SKM-1 treated with dmso at 0.1 percent for 144 hours (cell line): ENCODE measurements at regions not wholly inside any gene's neighbourhood (a gene's known extent, or its start where the extent isn't known, plus 50 kb on each side); places are given as distances from the start of the nearest gene placed in this dataset.

Source experiments
- DNase-seq: peaks from one replicate; lab custom pipeline; 2025; ENCODE audit not compliant: unreplicated experiment; lab: John Stamatoyannopoulos, UW

GRCh38 chr6:23278180-23278532, 708.8 kb downstream of the HDGFL1 start:
- DNase-seq: no peak

DNA sequence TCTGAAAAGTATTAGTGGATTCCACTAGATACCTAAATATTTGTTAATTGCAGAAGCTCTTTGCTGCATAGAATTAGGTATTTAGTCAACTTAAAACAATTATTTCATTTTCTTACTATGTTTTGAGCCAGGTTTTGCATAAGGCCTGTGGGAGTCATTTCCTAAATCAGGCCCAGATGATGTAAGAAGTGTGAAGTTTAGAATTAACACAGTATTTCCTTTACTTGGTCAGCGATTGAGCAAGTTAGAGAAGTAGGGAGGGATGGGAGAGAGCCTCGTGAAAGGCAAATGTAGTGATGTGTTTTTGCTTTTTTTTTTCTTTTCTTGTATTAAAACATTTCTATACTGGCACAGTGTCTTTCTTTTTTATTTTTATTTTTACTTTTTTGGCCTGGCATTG, 711.1 kb downstream of the HDGFL1 start:
- peak; percentile 74 for DNase-seq

DNA sequence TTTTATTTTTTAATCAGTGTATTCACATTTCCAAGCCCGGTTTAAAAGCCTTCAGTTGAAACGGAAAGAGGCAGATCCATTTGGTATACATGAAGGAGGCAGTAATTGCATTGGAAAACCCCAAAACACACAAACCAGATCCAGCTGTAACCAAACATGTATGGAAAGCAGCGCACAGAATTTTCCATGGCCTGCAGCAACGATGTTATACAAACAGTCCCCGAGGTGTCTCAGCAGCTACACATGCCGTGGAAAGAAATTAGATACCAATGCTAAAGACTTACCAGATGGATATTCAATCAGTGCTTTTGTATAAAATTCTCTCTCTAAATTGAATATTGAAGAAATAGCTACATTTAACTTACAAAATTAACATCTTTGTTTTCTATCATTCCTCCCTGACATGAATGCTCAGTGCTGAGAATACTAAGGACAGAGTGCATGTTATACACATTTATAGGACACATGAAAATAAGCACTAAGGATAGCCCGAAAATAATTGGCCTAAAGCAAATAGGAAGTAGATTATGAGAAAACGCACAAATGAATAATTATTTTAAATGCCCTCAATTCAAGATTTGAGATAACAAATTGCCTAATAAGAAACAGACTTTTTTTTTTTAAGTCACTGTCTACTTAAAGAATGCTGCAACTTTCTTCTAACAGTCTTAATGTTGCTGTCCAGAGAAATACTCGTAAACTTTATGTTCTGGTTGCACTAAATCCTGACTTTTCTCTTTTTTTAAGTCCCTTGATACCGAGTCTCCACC, 713.1 kb downstream of the HDGFL1 start:
- DNase-seq: no peak

GRCh38 chr6:23293653-23294052, 724.3 kb downstream of the HDGFL1 start:
- no peak for DNase-seq

DNA sequence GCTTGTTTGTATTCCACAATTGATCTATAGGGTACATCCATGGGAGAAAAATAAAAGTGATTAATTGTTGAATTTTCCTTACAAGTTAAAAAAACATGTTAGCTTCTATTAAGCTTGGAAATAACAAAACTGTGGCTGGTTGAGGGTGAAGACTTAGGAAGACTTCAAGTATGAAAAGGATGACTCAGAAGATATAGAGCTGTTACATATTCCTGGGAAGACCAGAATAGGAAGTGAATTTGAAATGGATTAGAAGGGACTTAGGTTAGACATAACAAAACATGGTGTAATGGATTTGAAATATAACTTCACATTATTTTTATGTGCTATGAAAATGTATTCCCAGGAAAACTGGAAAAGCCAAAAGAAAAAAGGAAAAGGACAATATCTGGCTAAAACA, 732.2 kb downstream of the HDGFL1 start:
- DNase-seq: no peak

GRCh38 chr6:23302514-23302913, 733.1 kb downstream of the HDGFL1 start:
- no peak for DNase-seq

DNA sequence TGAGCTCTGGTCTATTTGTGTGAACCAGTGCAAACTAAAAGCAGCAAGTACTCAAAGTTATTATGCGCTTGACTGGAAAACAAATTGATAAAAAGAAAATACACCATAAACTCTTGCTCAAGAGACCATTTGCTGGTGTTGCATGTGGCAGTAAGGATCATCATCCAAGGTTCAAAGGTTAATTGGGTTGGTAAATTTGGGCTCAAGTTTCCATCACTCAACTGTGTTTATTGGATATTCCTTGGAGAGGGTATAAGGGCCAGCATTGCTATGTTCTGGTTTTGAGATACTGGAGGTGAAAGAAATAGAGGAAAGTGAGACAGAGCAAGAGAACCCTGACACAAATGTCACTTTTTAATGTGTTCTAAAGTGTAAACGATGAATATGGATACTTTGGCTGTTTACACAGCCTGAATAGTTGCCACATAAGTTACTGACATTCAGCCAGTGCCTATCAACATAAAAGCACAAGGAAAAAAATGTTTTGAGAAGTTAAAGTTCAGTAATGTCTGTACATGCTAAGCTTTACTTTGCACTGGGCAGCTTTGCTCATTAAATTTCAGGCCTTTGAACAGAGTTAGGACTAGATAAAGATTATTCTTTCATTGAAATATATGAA, 736.1 kb downstream of the HDGFL1 start:
- no peak for DNase-seq

GRCh38 chr6:23306251-23306950, 737.0 kb downstream of the HDGFL1 start:
- no peak for DNase-seq

GRCh38 chr6:23307516-23307915, 738.1 kb downstream of the HDGFL1 start:
- no peak for DNase-seq

DNA sequence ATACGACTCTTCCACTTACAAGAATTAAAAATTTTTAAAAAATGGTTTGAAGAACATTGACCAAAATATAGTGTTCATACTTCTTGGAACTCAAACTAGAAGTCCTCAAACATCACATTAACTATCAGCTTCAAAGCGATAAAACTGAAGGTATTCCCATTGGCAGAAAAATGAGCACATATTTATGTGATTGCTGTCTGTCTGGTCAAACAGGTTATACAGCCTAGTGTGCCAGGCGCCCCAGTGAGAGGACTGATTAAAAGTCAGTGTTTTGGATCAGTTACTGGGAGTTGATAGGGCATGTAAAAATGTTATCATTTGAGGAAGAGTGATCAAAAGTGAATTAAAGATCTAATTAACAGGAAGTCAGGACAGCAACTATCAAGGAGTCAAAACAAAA, 738.8 kb downstream of the HDGFL1 start:
- no peak for DNase-seq

DNA sequence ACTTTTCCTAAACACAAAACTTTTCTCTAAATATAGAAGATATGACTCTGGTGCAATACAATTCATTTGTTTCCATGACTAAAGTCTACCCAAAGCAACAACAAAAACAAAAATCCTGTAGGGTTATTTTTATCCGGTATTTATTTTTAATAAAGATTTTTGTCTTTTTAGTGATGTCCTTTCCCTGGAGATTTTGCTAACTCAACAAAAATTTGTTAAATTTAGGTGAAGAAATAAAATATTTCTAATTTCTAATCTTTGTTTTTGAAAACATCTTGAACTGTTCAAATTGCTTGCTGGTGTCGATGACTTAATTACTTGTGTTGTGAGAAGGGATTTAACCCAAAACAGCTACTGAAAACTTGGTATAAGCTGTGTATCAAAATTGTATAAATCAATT, 741.8 kb downstream of the HDGFL1 start:
- DNase-seq: no peak

- DNase-seq: no peak
Observed at GRCh38 chr6:23316131-23316530, 746.8 kb downstream of the HDGFL1 start.

DNA sequence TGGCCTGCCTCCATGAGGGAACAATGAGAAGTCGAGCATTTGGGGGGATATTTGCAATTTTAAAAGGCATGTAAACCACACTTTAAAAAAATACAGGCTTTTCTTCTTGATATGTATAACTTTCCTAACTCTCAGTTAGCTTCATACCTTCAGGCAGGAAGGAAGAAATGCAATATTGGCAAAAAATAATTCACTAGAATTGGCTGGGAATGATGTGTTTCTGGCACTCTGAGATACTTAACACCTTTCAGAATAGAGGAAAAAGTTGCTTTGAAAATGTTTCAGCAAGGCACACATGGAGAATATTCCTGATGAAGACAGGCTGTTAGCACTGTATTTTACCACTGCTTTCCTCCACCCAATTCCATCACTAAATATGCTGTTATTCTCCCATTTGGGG, 747.6 kb downstream of the HDGFL1 start:
- no peak for DNase-seq

DNA sequence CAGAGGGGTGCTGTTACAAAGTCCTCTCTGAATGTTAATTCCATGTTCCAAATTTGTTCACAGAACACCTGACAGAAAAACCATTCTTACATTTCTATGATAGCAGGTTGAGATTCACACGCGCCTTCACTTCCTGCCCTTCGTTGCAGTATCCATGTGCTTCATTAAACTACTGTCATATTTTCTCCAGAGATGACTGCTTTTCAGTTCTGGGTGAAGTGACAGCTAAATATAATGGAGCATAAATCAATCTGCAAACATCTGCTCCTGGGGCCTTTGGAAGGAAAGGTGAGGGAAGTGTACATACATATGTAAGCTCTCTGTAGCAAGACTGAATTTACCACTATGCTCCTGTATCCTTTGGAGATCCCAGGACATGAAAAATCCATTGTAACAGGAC, 750.2 kb downstream of the HDGFL1 start:
- no peak for DNase-seq

DNA sequence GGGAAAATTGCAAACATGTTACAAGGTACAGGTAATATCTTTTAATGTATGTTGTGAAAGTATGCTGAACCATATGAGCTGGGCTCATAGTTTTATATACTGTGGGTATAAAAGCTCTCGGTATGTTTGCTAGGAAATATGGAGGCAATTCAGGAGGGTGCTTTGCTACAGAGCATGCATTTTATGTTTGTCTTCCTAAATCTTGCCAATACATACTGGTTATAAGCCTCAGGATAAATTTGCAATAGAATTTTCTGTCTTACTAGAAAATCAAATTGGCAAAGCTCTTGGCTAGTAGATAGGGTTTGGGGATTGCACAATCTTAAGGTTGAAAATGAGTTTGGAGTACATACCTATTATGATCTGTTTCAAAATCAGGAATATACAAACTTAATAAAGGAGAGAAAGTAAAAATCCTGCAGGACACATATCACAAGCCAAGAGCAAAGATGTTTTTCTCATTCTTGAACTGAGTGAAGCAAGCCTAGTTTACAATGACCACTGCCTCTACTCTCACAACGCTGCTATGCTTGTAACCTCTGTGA, 751.2 kb downstream of the HDGFL1 start:
- DNase-seq: no peak

- no peak for DNase-seq
Observed at GRCh38 chr6:23323897-23324296, 754.5 kb downstream of the HDGFL1 start.

DNA sequence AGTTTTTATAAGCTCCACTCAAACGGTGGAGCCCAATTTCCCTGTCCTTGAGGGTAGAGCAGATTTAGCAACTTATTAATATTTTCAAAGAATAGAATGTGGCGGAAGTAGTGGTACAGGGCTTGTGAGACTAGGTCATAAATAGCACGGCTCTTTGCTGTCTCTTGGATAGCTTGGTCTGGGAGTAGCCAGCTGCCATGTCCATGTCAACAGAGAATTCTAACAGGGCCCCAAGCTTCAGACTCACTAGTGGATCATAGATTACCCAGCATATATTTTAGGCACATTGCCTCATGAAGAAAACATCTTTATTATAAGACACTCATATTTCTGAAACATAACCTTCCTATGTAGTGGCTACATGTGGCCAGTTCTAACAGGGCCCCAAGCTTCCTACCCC, 755.7 kb downstream of the HDGFL1 start:
- DNase-seq: no peak

GRCh38 chr6:23327621-23328020, 758.3 kb downstream of the HDGFL1 start:
- DNase-seq: no peak

DNA sequence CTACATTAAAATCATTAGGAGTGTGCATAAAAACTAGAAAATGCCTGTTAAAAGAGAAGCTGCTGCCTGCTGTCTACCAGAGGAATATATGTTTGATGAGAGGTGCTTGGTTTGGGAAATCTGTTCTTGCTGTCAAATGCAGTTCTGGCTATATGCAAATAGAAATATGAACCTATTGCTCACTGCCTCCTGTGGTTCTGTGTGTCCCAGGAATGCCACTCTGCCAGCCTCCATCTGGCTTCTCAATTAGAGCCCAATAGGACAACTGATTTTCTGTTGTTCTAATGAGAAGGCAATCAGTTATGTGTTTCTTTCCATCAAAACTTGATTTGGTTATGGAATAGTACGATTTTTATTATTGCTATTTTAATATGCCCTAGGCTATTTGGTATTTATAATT, 759.7 kb downstream of the HDGFL1 start:
- DNase-seq: no peak

GRCh38 chr6:23330632-23331031, 761.3 kb downstream of the HDGFL1 start:
- DNase-seq: no peak

GRCh38 chr6:23334360-23334759, 765.0 kb downstream of the HDGFL1 start:
- DNase-seq: no peak

- no peak for DNase-seq
Observed at GRCh38 chr6:23335894-23336293, 766.5 kb downstream of the HDGFL1 start.
